DND-41 (cell line): ENCODE measurements at regions not wholly inside any gene's neighbourhood (a gene's known extent, or its start where the extent isn't known, plus 50 kb on each side); places are given as distances from the start of the nearest gene placed in this dataset.

ENCODE experiments used
- ATAC-seq: fragments of 200-7000 bp; cut with Tn5 transposase; 3 replicates; pipeline ENCODE4 v1.9.1; 2021; ENCODE audit warnings: low read depth; ENCODE audit not compliant: insufficient read depth
- DNase-seq: peaks from one replicate; pipeline ENCODE4 v3.0.0-alpha.2; 2020
- H2AFZ ChIP-seq: 2 replicates; pipeline ENCODE4 v1.6.0; 2012; ENCODE audit warnings: low read depth, low read length
- H3K27ac ChIP-seq: 2 replicates; pipeline ENCODE4 v1.5.1; 2012; ENCODE audit warnings: low read length, inconsistent platforms
- H3K27me3 ChIP-seq: fragments of 200-600 bp; sonication (generic); 2 replicates; pipeline ENCODE4 v1.6.0; 2012; ENCODE audit warnings: low read length, mild to moderate bottlenecking, inconsistent platforms; ENCODE audit not compliant: insufficient read depth, poor library complexity
- H3K36me3 ChIP-seq: 2 replicates; pipeline ENCODE4 v1.5.1; 2012; ENCODE audit warnings: low read length, inconsistent platforms; ENCODE audit not compliant: insufficient read depth
- H3K4me1 ChIP-seq: 2 replicates; pipeline ENCODE4 v1.5.1; 2012; ENCODE audit warnings: mild to moderate bottlenecking, low read length; ENCODE audit not compliant: insufficient read depth
- H3K4me2 ChIP-seq: 2 replicates; pipeline ENCODE4 v1.6.0; 2012; ENCODE audit warnings: mild to moderate bottlenecking, moderate library complexity, low read length, inconsistent platforms; ENCODE audit not compliant: insufficient read depth
- H3K4me3 ChIP-seq, 2 experiments: fragments of 200-600 bp in 1 of 2; shearing (Covaris generic) in 1 of 2; 2 replicates each; pipeline ENCODE4 v1.5.1; 2012 to 2016; ENCODE audit warnings: inconsistent platforms in 2 of 2, low read length in 2 of 2, mild to moderate bottlenecking in 2 of 2, low read depth in 1 of 2, moderate library complexity in 1 of 2
- H3K79me2 ChIP-seq: 2 replicates; pipeline ENCODE4 v1.6.0; 2012; ENCODE audit warnings: low read length, inconsistent platforms; ENCODE audit not compliant: insufficient read depth
- H3K9ac ChIP-seq: 2 replicates; pipeline ENCODE4 v1.6.0; 2012; ENCODE audit warnings: low read depth, mild to moderate bottlenecking, inconsistent platforms, low read length, moderate library complexity
- H3K9me3 ChIP-seq: 2 replicates; pipeline ENCODE4 v1.5.1; 2012; ENCODE audit warnings: low read length, moderate library complexity, mild to moderate bottlenecking, inconsistent platforms; ENCODE audit not compliant: insufficient read depth, severe bottlenecking
- H4K20me1 ChIP-seq: 2 replicates; pipeline ENCODE4 v1.6.0; 2012; ENCODE audit warnings: low read length; ENCODE audit not compliant: insufficient read depth
- EZH2 ChIP-seq: IDR thresholded peaks from 3 replicates; pipeline ENCODE4 v1.6.1; 2012; ENCODE audit warnings: borderline replicate concordance, low read depth, mild to moderate bottlenecking, moderate library complexity, low read length, inconsistent platforms; ENCODE audit not compliant: severe bottlenecking
- TF ChIP-seq, protein P1 (sequence below): IDR thresholded peaks from 2 replicates; pipeline ENCODE4 v1.5.1; 2012; ENCODE audit warnings: borderline replicate concordance, low read length, moderate library complexity, mild to moderate bottlenecking; ENCODE audit not compliant: poor library complexity, severe bottlenecking; ENCODE audit errors: extremely low read depth

DNA sequence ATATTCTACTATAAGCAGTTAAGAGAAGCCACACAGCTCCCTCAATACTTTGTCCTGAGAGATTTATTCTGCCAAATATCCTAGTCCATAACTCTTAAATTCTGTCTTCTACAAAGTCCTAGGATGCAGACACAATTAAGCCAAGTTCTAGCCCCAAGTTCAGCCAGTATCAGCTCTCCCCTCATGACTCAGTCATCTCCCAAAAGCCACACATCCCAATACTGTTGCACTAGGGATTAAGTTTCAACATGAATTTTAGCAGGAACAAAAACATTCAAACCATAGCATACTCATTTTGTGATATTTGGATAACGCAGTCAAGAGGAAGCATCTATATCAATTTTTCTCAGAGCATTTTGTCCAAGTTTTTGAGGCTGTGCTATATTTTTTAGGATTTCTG lies 277.4 kb downstream of the FZD1 start:
- H2AFZ ChIP-seq, result no peak overlapping the region
- no peaks in the 10 kb centered on the region for H4K20me1 ChIP-seq
- H3K4me3 ChIP-seq, result no peak overlapping the region
- no peaks in the 10 kb centered on the region for H3K9me3 ChIP-seq
- no peaks in the 10 kb centered on the region for H3K4me1 ChIP-seq
- peaks cover 9% of the 10 kb centered on the region for H3K27me3 ChIP-seq
- H3K9ac ChIP-seq, result no peak overlapping the region
- TF ChIP-seq, protein P1, sequence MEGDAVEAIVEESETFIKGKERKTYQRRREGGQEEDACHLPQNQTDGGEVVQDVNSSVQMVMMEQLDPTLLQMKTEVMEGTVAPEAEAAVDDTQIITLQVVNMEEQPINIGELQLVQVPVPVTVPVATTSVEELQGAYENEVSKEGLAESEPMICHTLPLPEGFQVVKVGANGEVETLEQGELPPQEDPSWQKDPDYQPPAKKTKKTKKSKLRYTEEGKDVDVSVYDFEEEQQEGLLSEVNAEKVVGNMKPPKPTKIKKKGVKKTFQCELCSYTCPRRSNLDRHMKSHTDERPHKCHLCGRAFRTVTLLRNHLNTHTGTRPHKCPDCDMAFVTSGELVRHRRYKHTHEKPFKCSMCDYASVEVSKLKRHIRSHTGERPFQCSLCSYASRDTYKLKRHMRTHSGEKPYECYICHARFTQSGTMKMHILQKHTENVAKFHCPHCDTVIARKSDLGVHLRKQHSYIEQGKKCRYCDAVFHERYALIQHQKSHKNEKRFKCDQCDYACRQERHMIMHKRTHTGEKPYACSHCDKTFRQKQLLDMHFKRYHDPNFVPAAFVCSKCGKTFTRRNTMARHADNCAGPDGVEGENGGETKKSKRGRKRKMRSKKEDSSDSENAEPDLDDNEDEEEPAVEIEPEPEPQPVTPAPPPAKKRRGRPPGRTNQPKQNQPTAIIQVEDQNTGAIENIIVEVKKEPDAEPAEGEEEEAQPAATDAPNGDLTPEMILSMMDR, result no peak
- no peak for TF ChIP-seq EZH2
- no peak overlapping the region for H3K4me2 ChIP-seq
- H3K27ac ChIP-seq, result no peak overlapping the region
- no peaks in the 10 kb centered on the region for H3K79me2 ChIP-seq
- H3K36me3 ChIP-seq, result no peaks in the 10 kb centered on the region
- DNase-seq (no peak), ATAC-seq (no peak)

GRCh38 chr7:91543646-91544045 lies 279.4 kb downstream of the FZD1 start:
- Histone ChIP-seq H3K36me3 (no peaks in the 10 kb centered on the region), H3K4me1 (no peaks in the 10 kb centered on the region), H3K4me2 (no peak overlapping the region), H3K9ac (no peak overlapping the region), H3K9me3 (no peaks in the 10 kb centered on the region), H3K27me3 (peaks cover 2% of the 10 kb centered on the region), H4K20me1 (no peaks in the 10 kb centered on the region), H2AFZ (no peak overlapping the region), H3K4me3 (no peak overlapping the region), H3K79me2 (no peaks in the 10 kb centered on the region), H3K27ac (no peak overlapping the region)
- DNase-seq (no peak), ATAC-seq (no peak)
- TF ChIP-seq, protein P1, result no peak
- TF ChIP-seq EZH2, result no peak

DNA sequence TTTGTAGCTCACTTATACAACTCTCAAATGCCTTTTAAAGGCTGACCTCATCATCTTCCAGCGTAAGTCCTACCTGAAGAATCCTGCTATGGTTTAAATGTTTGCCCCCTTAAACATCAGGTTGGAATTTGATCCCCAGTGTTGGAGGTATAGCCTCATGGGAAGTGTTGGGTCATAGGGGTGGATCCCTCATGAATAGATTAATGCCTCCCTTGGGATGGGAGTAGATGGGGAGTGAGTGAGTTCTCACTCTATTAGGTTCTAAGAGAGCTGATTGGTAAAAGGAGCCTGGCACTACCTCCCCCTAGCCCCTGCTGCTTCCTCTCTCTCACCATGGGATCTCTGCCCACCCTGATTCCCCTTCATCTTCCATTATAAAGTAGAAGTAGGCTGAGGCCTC lies 285.6 kb downstream of the FZD1 start:
- DNase-seq, result no peak
- TF ChIP-seq, protein P1, result no peak
- TF ChIP-seq EZH2, result no peak
- H3K9me3 ChIP-seq, result no peaks in the 10 kb centered on the region
- H4K20me1 ChIP-seq, result no peaks in the 10 kb centered on the region
- no peak overlapping the region for H3K27ac ChIP-seq
- H3K9ac ChIP-seq, result no peak overlapping the region
- no peak overlapping the region for H3K4me3 ChIP-seq
- H3K4me1 ChIP-seq, result no peaks in the 10 kb centered on the region
- no peak for ATAC-seq
- H2AFZ ChIP-seq, result no peak overlapping the region
- peaks cover 2% of the 10 kb centered on the region for H3K27me3 ChIP-seq
- no peaks in the 10 kb centered on the region for H3K79me2 ChIP-seq
- H3K36me3 ChIP-seq, result no peaks in the 10 kb centered on the region
- no peak overlapping the region for H3K4me2 ChIP-seq

GRCh38 chr7:91550931-91551330 lies 286.7 kb downstream of the FZD1 start:
- Histone ChIP-seq H3K4me3 (no peak overlapping the region), H3K27ac (no peak overlapping the region), H2AFZ (no peak overlapping the region), H3K4me1 (no peaks in the 10 kb centered on the region), H3K27me3 (peaks cover 2% of the 10 kb centered on the region), H4K20me1 (no peaks in the 10 kb centered on the region), H3K9me3 (no peaks in the 10 kb centered on the region), H3K9ac (no peak overlapping the region), H3K36me3 (no peaks in the 10 kb centered on the region), H3K79me2 (no peaks in the 10 kb centered on the region), H3K4me2 (no peak overlapping the region)
- TF ChIP-seq EZH2, result no peak
- TF ChIP-seq, protein P1, result no peak
- no peak for DNase-seq
- no peak for ATAC-seq
